GM12892 (cell line): ENCODE measurements at regions not wholly inside any gene's neighbourhood (a gene's known extent, or its start where the extent isn't known, plus 50 kb on each side); places are given as distances from the start of the nearest gene placed in this dataset.

Experiments
- DNase-seq: peaks from one replicate; pipeline ENCODE4 v3.0.0; 2011; ENCODE audit not compliant: insufficient read length
- FAIRE-seq: peaks from 2 replicates; lab custom pipeline; 2011; peaks lifted over from hg19 to GRCh38; lab: Jason Lieb, UNC
- POLR2A ChIP-seq: IDR thresholded peaks from 2 replicates; pipeline ENCODE4 v1.6.1; 2011; ENCODE audit warnings: low read depth, low read length, control low read depth
- POLR2AphosphoS5 ChIP-seq: IDR thresholded peaks from 2 replicates; pipeline ENCODE4 v1.6.1; 2011; ENCODE audit warnings: low read depth, low read length, control low read depth
- TAF1 ChIP-seq: IDR thresholded peaks from 2 replicates; pipeline ENCODE4 v1.6.1; 2011; ENCODE audit warnings: low read depth, mild to moderate bottlenecking, control low read depth, low read length, borderline replicate concordance

DNA sequence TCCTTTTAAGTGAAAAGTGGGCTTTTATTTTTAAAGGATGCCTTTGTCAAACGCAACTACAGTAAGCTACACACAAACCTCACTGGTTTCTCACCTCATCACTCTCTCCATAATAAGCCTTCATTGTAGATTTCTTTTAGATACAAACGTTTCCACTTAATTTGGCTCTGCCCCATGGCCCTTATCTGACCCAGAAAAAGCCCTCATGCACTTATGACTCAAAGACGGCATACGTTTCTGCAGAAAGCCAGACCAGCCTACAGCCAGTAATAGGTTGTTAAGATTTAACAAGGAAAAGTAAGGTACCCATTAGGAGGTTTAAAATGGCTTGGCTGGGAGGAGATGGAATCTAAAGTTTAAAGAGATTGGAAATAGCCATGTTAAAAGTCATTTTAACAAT lies 914.6 kb upstream of the INTU start:
- no peak for DNase-seq
- TF ChIP-seq POLR2A (no peak), POLR2AphosphoS5 (no peak), TAF1 (no peak)
- no peak for FAIRE-seq

- no peak for TF ChIP-seq TAF1
- TF ChIP-seq POLR2AphosphoS5, result no peak
- no peak for TF ChIP-seq POLR2A
- DNase-seq (no peak), FAIRE-seq (no peak)
Observed at GRCh38 chr4:126719852-126720251, 912.9 kb upstream of the INTU start.

- DNase-seq (no peak), FAIRE-seq (no peak)
- TF ChIP-seq TAF1, result no peak
- no peak for TF ChIP-seq POLR2AphosphoS5
- no peak for TF ChIP-seq POLR2A
Observed at GRCh38 chr4:126725906-126726305, 906.9 kb upstream of the INTU start.

- no peak for FAIRE-seq
- no peak for DNase-seq
- TF ChIP-seq POLR2AphosphoS5 (no peak), POLR2A (no peak), TAF1 (no peak)
Observed at GRCh38 chr4:126727461-126727860, 905.3 kb upstream of the INTU start.

GRCh38 chr4:126731062-126731461 lies 901.7 kb upstream of the INTU start:
- no peak for DNase-seq
- TF ChIP-seq TAF1, result no peak
- TF ChIP-seq POLR2A, result no peak
- TF ChIP-seq POLR2AphosphoS5, result no peak
- FAIRE-seq, result no peak

DNA sequence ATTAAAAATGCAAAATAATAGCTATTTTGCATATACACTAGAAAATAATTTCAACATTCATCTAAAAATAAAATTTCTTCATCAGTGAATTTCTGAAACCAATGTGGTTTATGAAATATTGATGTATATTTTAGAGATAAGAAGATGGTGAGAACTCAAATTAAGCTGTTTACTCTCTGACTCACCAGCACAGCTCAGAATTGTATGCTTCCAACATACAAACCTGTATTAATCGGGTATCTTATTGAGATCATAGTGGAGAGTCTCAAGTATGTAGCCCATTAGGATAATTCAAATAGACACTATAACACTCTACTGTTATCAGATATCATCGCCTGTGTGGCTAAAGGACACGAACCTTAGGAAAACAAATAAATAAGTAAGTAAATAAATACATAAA lies 899.5 kb upstream of the INTU start:
- FAIRE-seq (no peak), DNase-seq (no peak)
- TF ChIP-seq TAF1 (no peak), POLR2AphosphoS5 (no peak), POLR2A (no peak)

GRCh38 chr4:126734465-126734864 lies 898.3 kb upstream of the INTU start:
- DNase-seq (no peak), FAIRE-seq (no peak)
- TF ChIP-seq TAF1, result no peak
- no peak for TF ChIP-seq POLR2A
- TF ChIP-seq POLR2AphosphoS5, result no peak

DNA sequence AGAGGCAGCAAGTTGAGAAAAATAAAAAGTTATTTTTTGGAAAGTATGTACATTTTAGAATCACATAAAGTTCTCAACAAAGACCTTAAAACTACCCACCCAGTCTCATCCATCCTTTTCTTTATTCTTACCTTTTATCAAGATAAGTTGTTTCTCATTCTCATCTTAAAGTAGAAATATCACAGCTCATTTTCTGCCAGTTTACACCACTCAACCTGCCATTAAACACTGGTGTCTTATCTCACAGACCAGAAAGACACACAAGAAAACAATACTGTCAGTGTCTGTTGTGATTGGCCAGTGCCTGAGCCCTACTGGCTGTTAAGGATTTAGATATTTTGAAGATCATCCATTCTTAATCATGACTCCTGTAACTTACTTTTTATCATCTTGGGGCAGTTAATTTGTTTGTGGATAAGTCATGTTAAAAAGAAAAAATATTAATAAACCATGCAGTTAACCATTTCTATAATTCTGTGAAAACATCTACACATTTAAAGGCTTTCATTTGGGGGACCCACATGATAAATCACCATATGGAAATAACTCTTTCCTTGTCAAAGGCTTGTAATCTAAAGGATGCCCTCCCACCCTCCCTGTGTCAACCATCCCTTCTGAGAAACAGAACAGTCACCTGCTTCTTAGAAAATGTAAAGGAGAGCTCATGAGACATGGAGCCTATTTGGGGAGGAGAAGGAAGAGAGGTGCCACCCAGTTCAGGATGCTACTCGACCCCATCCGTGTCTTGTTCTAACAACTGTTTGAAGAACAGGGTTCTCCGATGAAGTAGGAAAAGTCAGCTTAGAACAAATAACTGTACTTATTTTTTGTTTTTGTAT lies 897.2 kb upstream of the INTU start:
- TF ChIP-seq POLR2AphosphoS5 (no peak), POLR2A (no peak), TAF1 (no peak)
- FAIRE-seq, result no peak
- no peak for DNase-seq

DNA sequence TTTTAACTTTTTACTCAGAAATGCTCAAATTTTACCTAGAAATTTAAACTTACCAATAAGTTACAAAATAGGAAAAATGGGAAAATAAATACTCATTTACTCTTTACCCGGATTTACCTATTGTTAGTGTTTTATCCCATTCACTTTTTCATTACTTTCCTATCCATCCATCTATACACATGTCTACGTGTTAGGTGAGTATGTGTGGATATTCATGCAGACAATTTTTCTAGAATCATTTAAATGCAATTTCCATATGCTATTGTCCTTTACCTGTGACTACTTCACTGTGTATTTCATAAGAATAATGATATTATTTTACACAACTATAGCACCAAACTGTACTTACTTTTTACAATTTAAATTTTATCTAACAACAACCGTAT lies 896.6 kb upstream of the INTU start:
- TF ChIP-seq POLR2A (no peak), POLR2AphosphoS5 (no peak), TAF1 (no peak)
- FAIRE-seq (no peak), DNase-seq (no peak)

GRCh38 chr4:126737899-126738526 lies 894.7 kb upstream of the INTU start:
- TF ChIP-seq TAF1 (no peak), POLR2AphosphoS5 (no peak), POLR2A (no peak)
- DNase-seq (no peak), FAIRE-seq (no peak)

DNA sequence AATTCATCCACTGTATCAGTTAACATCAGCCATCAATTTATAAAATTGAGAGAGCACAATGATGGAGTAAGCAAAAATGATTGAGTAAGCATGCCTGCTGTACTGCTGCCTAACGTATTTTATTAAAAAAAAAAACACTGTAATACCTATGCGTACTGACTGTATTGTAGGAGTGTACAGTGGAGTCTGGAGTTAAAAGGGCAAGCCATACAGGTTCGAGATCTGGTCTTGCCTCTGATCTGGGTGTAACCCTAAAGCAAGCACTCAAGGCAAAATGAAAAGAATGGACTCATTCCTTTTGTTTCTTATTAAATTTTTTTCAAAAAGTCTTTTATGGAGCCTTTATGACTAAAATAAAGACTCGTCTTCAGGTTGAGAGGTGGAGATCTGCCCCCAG lies 894.2 kb upstream of the INTU start:
- TF ChIP-seq POLR2AphosphoS5 (no peak), POLR2A (no peak), TAF1 (no peak)
- FAIRE-seq (no peak), DNase-seq (no peak)

- no peak for FAIRE-seq
- DNase-seq, result no peak
- TF ChIP-seq POLR2AphosphoS5, result no peak
- no peak for TF ChIP-seq TAF1
- no peak for TF ChIP-seq POLR2A
Observed at GRCh38 chr4:126738926-126739325, 893.8 kb upstream of the INTU start.
